ENCODE measurements at regions not wholly inside any gene's neighbourhood (a gene's known extent, or its start where the extent isn't known, plus 50 kb on each side); places are given as distances from the start of the nearest gene placed in this dataset.

GRCh38 chr10:4191894-4192293 lies 406.9 kb upstream of the KLF6 start:
- Histone ChIP-seq H3K4me1 (ENCODE audit: insufficient read depth, low read length) (no peaks in the 10 kb centered on the region), H3K27ac (ENCODE audit: low read length) (no peak overlapping the region), H3K4me3 (ENCODE audit: low read depth in 1 of 2, low read length in 2 of 2) (no peak overlapping the region), H3K4me2 (ENCODE audit: insufficient read depth, low read length) (no peak overlapping the region), H3K27me3 (ENCODE audit: insufficient read depth, low read length, poor library complexity) (no peaks in the 10 kb centered on the region), H4K20me1 (ENCODE audit: insufficient read depth, low read length) (no peaks in the 10 kb centered on the region), H2AFZ (ENCODE audit: low read depth, low read length) (no peak overlapping the region), H3K9ac (ENCODE audit: low read depth, low read length) (no peak overlapping the region), H3K79me2 (ENCODE audit: insufficient read depth, low read length) (no peaks in the 10 kb centered on the region), H3K9me3 (ENCODE audit: insufficient read depth, low read length, severe bottlenecking) (no peaks in the 10 kb centered on the region), H3K36me3 (ENCODE audit: insufficient read depth, low read length) (no peaks in the 10 kb centered on the region)
- TF ChIP-seq CTCF (IDR thresholded peaks at IDR 0.05; ENCODE audit: borderline replicate concordance, extremely low read depth, low read length, poor library complexity, severe bottlenecking) (no peak), EZH2 (IDR thresholded peaks at IDR 0.05; ENCODE audit: borderline replicate concordance, low read depth, low read length, severe bottlenecking) (no peak)
- ATAC-seq (ENCODE audit: insufficient read depth, low read depth) (no peak), DNase-seq (no peak)

- Histone ChIP-seq H3K9me3 (ENCODE audit: insufficient read depth, low read length, severe bottlenecking) (no peaks in the 10 kb centered on the region), H3K36me3 (ENCODE audit: insufficient read depth, low read length) (no peaks in the 10 kb centered on the region), H3K4me1 (ENCODE audit: insufficient read depth, low read length) (no peaks in the 10 kb centered on the region), H3K79me2 (ENCODE audit: insufficient read depth, low read length) (no peaks in the 10 kb centered on the region), H3K27ac (ENCODE audit: low read length) (no peak overlapping the region), H3K9ac (ENCODE audit: low read depth, low read length) (no peak overlapping the region), H3K4me2 (ENCODE audit: insufficient read depth, low read length) (no peak overlapping the region), H2AFZ (ENCODE audit: low read depth, low read length) (no peak overlapping the region), H3K4me3 (ENCODE audit: low read depth in 1 of 2, low read length in 2 of 2) (no peak overlapping the region), H4K20me1 (ENCODE audit: insufficient read depth, low read length) (no peaks in the 10 kb centered on the region), H3K27me3 (ENCODE audit: insufficient read depth, low read length, poor library complexity) (no peaks in the 10 kb centered on the region)
- no peak for DNase-seq
- ATAC-seq (ENCODE audit: insufficient read depth, low read depth): no peak
- no peak for TF ChIP-seq CTCF (IDR thresholded peaks at IDR 0.05; ENCODE audit: borderline replicate concordance, extremely low read depth, low read length, poor library complexity, severe bottlenecking)
- TF ChIP-seq EZH2 (IDR thresholded peaks at IDR 0.05; ENCODE audit: borderline replicate concordance, low read depth, low read length, severe bottlenecking): no peak
Observed at GRCh38 chr10:4191354-4191753, 406.3 kb upstream of the KLF6 start.

- no peak overlapping the region for H3K4me2 ChIP-seq (ENCODE audit: insufficient read depth, low read length)
- no peaks in the 10 kb centered on the region for H3K36me3 ChIP-seq (ENCODE audit: insufficient read depth, low read length)
- H3K4me1 ChIP-seq (ENCODE audit: insufficient read depth, low read length): no peaks in the 10 kb centered on the region
- H3K27me3 ChIP-seq (ENCODE audit: insufficient read depth, low read length, poor library complexity): no peaks in the 10 kb centered on the region
- TF ChIP-seq CTCF (IDR thresholded peaks at IDR 0.05; ENCODE audit: borderline replicate concordance, extremely low read depth, low read length, poor library complexity, severe bottlenecking) (no peak), EZH2 (IDR thresholded peaks at IDR 0.05; ENCODE audit: borderline replicate concordance, low read depth, low read length, severe bottlenecking) (no peak)
- no peaks in the 10 kb centered on the region for H3K79me2 ChIP-seq (ENCODE audit: insufficient read depth, low read length)
- H4K20me1 ChIP-seq (ENCODE audit: insufficient read depth, low read length): no peaks in the 10 kb centered on the region
- no peaks in the 10 kb centered on the region for H3K9me3 ChIP-seq (ENCODE audit: insufficient read depth, low read length, severe bottlenecking)
- H3K9ac ChIP-seq (ENCODE audit: low read depth, low read length): no peak overlapping the region
- H3K4me3 ChIP-seq (ENCODE audit: low read depth in 1 of 2, low read length in 2 of 2): no peak overlapping the region
- ATAC-seq (ENCODE audit: insufficient read depth, low read depth) (no peak), DNase-seq (no peak)
- H2AFZ ChIP-seq (ENCODE audit: low read depth, low read length): no peak overlapping the region
- H3K27ac ChIP-seq (ENCODE audit: low read length): no peak overlapping the region
Observed at GRCh38 chr10:4190876-4191275, 405.9 kb upstream of the KLF6 start.

GRCh38 chr10:4189281-4189680 lies 404.3 kb upstream of the KLF6 start:
- TF ChIP-seq EZH2 (IDR thresholded peaks at IDR 0.05; ENCODE audit: borderline replicate concordance, low read depth, low read length, severe bottlenecking) (no peak), CTCF (IDR thresholded peaks at IDR 0.05; ENCODE audit: borderline replicate concordance, extremely low read depth, low read length, poor library complexity, severe bottlenecking) (no peak)
- Histone ChIP-seq H4K20me1 (ENCODE audit: insufficient read depth, low read length) (no peaks in the 10 kb centered on the region), H3K9ac (ENCODE audit: low read depth, low read length) (no peak overlapping the region), H2AFZ (ENCODE audit: low read depth, low read length) (no peak overlapping the region), H3K79me2 (ENCODE audit: insufficient read depth, low read length) (no peaks in the 10 kb centered on the region), H3K4me3 (ENCODE audit: low read depth in 1 of 2, low read length in 2 of 2) (no peak overlapping the region), H3K27ac (ENCODE audit: low read length) (no peak overlapping the region), H3K4me1 (ENCODE audit: insufficient read depth, low read length) (no peaks in the 10 kb centered on the region), H3K27me3 (ENCODE audit: insufficient read depth, low read length, poor library complexity) (no peaks in the 10 kb centered on the region), H3K4me2 (ENCODE audit: insufficient read depth, low read length) (no peak overlapping the region), H3K9me3 (ENCODE audit: insufficient read depth, low read length, severe bottlenecking) (no peaks in the 10 kb centered on the region), H3K36me3 (ENCODE audit: insufficient read depth, low read length) (no peaks in the 10 kb centered on the region)
- DNase-seq (no peak), ATAC-seq (ENCODE audit: insufficient read depth, low read depth) (no peak)

Measured in DND-41 (cell line).